Right atrium auricular region (tissue), 2 donors: ENCODE measurements at regions not wholly inside any gene's neighbourhood (a gene's known extent, or its start where the extent isn't known, plus 50 kb on each side); places are given as distances from the start of the nearest gene placed in this dataset.
"Not testable (repeated sequence)": the region's sequence is repeated elsewhere in the genome, so short reads cannot be mapped to it uniquely, and the experiment has no call there.

Experiments used
- DNase-seq: peaks from one replicate; pipeline ENCODE4 v3.0.0-alpha.2; 2019; ENCODE audit warnings: low spot score
- H3K27ac ChIP-seq, 2 donors: fragments of 200-600 bp; sonication (generic); 1 replicate in 1 of 2; 2 replicates in 1 of 2; pipeline ENCODE4 v1.5.1; 2016 to 2019
- H3K27me3 ChIP-seq, 2 donors: fragments of 200-600 bp; sonication (generic); one replicate each; pipeline versions ENCODE4 v1.5.1 to v1.6.0; 2017 to 2019
- H3K36me3 ChIP-seq: fragments of 200-600 bp; sonication (generic); one replicate; pipeline ENCODE4 v1.5.1; 2016
- H3K4me1 ChIP-seq, 2 donors: fragments of 200-600 bp; sonication (generic); one replicate each; pipeline versions ENCODE4 v1.5.1 to v1.6.0; 2017 to 2019
- H3K4me3 ChIP-seq, 2 donors: fragments of 200-600 bp; sonication (generic); 1 replicate in 1 of 2; 2 replicates in 1 of 2; pipeline ENCODE4 v1.5.1; 2017 to 2019; ENCODE audit warnings: mild to moderate bottlenecking in 1 of 2, moderate library complexity in 1 of 2
- H3K9me3 ChIP-seq, 2 donors: fragments of 200-600 bp; sonication (generic); one replicate each; pipeline ENCODE4 v1.5.1; 2019
- TF ChIP-seq, protein P1 (sequence below), 2 donors: fragments of 200-600 bp; sonication (generic); IDR thresholded peaks; one replicate each; pipeline ENCODE4 v1.5.1; 2019; ENCODE audit warnings: antibody characterized with exemption in 2 of 2

DNA sequence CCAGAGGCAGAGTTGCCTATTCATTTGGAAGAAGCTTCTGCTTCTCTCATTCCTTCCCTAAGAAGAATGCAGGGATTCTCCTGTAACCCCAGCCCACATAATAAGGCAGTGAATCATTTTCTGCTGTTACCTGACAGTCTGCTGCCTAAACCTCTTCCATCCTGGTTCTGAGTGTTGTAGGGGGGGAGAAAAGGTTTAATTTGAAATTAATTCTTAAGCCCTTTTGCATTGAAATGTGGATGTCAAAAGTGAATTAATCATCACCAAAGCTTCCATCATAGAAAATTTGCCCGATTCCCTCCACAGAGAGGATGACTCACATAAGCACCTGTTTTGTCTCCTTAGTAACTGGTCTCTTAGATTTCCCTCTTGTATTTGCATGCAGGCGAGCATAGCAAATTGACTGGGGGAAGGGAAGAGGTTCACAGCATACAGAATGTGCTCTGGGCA is 146.7 kb upstream of the FNDC3A start:
- TF ChIP-seq, protein P1, sequence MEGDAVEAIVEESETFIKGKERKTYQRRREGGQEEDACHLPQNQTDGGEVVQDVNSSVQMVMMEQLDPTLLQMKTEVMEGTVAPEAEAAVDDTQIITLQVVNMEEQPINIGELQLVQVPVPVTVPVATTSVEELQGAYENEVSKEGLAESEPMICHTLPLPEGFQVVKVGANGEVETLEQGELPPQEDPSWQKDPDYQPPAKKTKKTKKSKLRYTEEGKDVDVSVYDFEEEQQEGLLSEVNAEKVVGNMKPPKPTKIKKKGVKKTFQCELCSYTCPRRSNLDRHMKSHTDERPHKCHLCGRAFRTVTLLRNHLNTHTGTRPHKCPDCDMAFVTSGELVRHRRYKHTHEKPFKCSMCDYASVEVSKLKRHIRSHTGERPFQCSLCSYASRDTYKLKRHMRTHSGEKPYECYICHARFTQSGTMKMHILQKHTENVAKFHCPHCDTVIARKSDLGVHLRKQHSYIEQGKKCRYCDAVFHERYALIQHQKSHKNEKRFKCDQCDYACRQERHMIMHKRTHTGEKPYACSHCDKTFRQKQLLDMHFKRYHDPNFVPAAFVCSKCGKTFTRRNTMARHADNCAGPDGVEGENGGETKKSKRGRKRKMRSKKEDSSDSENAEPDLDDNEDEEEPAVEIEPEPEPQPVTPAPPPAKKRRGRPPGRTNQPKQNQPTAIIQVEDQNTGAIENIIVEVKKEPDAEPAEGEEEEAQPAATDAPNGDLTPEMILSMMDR (IDR thresholded peaks at IDR 0.05), result no peak
- no peak overlapping the region for H3K4me3 ChIP-seq

DNA sequence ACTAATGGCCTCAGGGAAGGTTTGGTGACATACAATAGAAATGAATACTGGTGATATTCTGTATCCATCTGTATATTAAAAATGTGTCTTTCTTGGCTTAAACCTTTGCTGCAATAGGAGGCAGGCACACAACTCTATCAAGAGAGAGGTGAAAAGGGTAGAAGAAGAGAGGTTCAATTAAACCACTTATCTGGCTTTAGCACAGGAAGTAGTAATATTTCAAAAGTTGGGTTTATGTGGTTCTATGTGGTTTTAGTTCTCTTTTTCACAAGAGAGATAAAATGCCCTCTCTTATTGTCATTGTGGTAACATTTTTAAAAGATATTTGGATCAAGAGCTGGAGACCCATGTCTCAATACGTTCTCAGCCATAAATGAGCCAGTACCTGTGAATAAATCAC is 146.2 kb upstream of the FNDC3A start:
- Histone ChIP-seq H3K9me3 (peaks cover 0 to 33% of the 10 kb centered on the region in 2 donors), H3K27me3 (no peaks in the 10 kb centered on the region), H3K4me1 (no peaks in the 10 kb centered on the region), H3K36me3 (no peaks in the 10 kb centered on the region), H3K4me3 (no peak overlapping the region), H3K27ac (no peak overlapping the region)
- TF ChIP-seq, protein P1 (IDR thresholded peaks at IDR 0.05), result no peak
- no peak for DNase-seq

More for the DNA sequence above, 146.7 kb upstream of the FNDC3A start:
- Histone ChIP-seq H3K36me3 (no peaks in the 10 kb centered on the region), H3K27ac (no peak overlapping the region), H3K4me1 (no peaks in the 10 kb centered on the region), H3K9me3 (peaks cover 0 to 28% of the 10 kb centered on the region in 2 donors), H3K27me3 (no peaks in the 10 kb centered on the region)
- DNase-seq, result no peak

GRCh38 chr13:48831248-48831647 is 144.5 kb upstream of the FNDC3A start:
- Histone ChIP-seq H3K27me3 (no peaks in the 10 kb centered on the region), H3K36me3 (no peaks in the 10 kb centered on the region), H3K4me1 (no peaks in the 10 kb centered on the region), H3K4me3 (no peak overlapping the region), H3K27ac (no peak overlapping the region), H3K9me3 (peaks cover 0 to 40% of the 10 kb centered on the region in 2 donors)
- DNase-seq, result no peak
- TF ChIP-seq, protein P1 (IDR thresholded peaks at IDR 0.05), result no peak

GRCh38 chr13:48833412-48833811 is 142.3 kb upstream of the FNDC3A start:
- H3K36me3 ChIP-seq, result no peaks in the 10 kb centered on the region
- no peak for DNase-seq
- H3K4me1 ChIP-seq, result no peaks in the 10 kb centered on the region
- no peak overlapping the region for H3K27ac ChIP-seq
- H3K9me3 ChIP-seq, result peaks cover 0 to 28% of the 10 kb centered on the region in 2 donors
- no peaks in the 10 kb centered on the region for H3K27me3 ChIP-seq
- no peak overlapping the region for H3K4me3 ChIP-seq
- TF ChIP-seq, protein P1 (IDR thresholded peaks at IDR 0.05), result no peak

GRCh38 chr13:48835326-48835725 is 140.4 kb upstream of the FNDC3A start:
- not testable (repeated sequence) for DNase-seq, H3K4me3 ChIP-seq, H3K27me3 ChIP-seq

GRCh38 chr13:48838193-48838973 is 137.3 kb upstream of the FNDC3A start:
- Histone ChIP-seq H3K27ac (no peak overlapping the region), H3K4me3 (no peak overlapping the region), H3K4me1 (no peaks in the 10 kb centered on the region), H3K27me3 (no peaks in the 10 kb centered on the region), H3K9me3 (peaks cover 0 to 18% of the 10 kb centered on the region in 2 donors), H3K36me3 (no peaks in the 10 kb centered on the region)
- no peak for DNase-seq
- TF ChIP-seq, protein P1 (IDR thresholded peaks at IDR 0.05), result no peak

More at GRCh38 chr13:48835326-48835725, 140.4 kb upstream of the FNDC3A start:
- H3K27ac ChIP-seq, H3K36me3 ChIP-seq, H3K4me1 ChIP-seq: not testable (repeated sequence)
- peaks cover 0 to 28% of the 10 kb centered on the region in 2 donors for H3K9me3 ChIP-seq
